Ishikawa (cell line): ENCODE measurements at regions not wholly inside any gene's neighbourhood (a gene's known extent, or its start where the extent isn't known, plus 50 kb on each side); places are given as distances from the start of the nearest gene placed in this dataset.

Source experiments
- CEBPB ChIP-seq: IDR thresholded peaks from 2 replicates; pipeline ENCODE4 v1.6.1; 2012
- CREB1 ChIP-seq: IDR thresholded peaks from 2 replicates; pipeline ENCODE4 v1.6.1; 2012; ENCODE audit warnings: low read depth
- EGR1 ChIP-seq: IDR thresholded peaks from 2 replicates; pipeline ENCODE4 v1.6.1; 2012
- EP300 ChIP-seq: IDR thresholded peaks from 2 replicates; pipeline ENCODE4 v1.6.1; 2012; ENCODE audit warnings: borderline replicate concordance
- FOXM1 ChIP-seq: IDR thresholded peaks from 2 replicates; pipeline ENCODE4 v1.6.1; 2012; ENCODE audit warnings: low read depth, borderline replicate concordance
- MAX ChIP-seq: IDR thresholded peaks from 2 replicates; pipeline ENCODE4 v1.6.1; 2012
- NFIC ChIP-seq: IDR thresholded peaks from 2 replicates; pipeline ENCODE4 v1.6.1; 2012
- RAD21 ChIP-seq: IDR thresholded peaks from 2 replicates; pipeline ENCODE4 v1.6.1; 2012; ENCODE audit warnings: low read depth
- REST ChIP-seq: IDR thresholded peaks from 2 replicates; pipeline ENCODE4 v1.6.1; 2012; ENCODE audit warnings: low read depth, mild to moderate bottlenecking
- TAF1 ChIP-seq: IDR thresholded peaks from 2 replicates; pipeline ENCODE4 v1.6.1; 2012; ENCODE audit warnings: low read depth, mild to moderate bottlenecking
- TCF12 ChIP-seq: IDR thresholded peaks from 2 replicates; pipeline ENCODE4 v1.6.1; 2012; ENCODE audit warnings: low read depth
- TEAD4 ChIP-seq: IDR thresholded peaks from 2 replicates; pipeline ENCODE4 v1.6.1; 2012
- USF1 ChIP-seq: IDR thresholded peaks from 2 replicates; pipeline ENCODE4 v1.6.1; 2012
- YY1 ChIP-seq: IDR thresholded peaks from 2 replicates; pipeline ENCODE4 v1.6.1; 2012; ENCODE audit warnings: low read depth
- ZBTB7A ChIP-seq: IDR thresholded peaks from 2 replicates; pipeline ENCODE4 v1.6.1; 2012; ENCODE audit warnings: low read depth

GRCh38 chr16:13803974-13804373 lies 116.0 kb upstream of the ERCC4 start:
- TF ChIP-seq NFIC: no peak
- no peak for TF ChIP-seq REST
- TF ChIP-seq MAX: no peak
- no peak for TF ChIP-seq RAD21
- TF ChIP-seq EGR1: no peak
- TF ChIP-seq YY1: no peak
- TF ChIP-seq ZBTB7A: no peak
- no peak for TF ChIP-seq CEBPB
- TF ChIP-seq TCF12: no peak
- TF ChIP-seq EP300: no peak
- TF ChIP-seq USF1: no peak
- no peak for TF ChIP-seq FOXM1
- no peak for TF ChIP-seq CREB1
- TF ChIP-seq TEAD4: no peak
- TF ChIP-seq TAF1: no peak

DNA sequence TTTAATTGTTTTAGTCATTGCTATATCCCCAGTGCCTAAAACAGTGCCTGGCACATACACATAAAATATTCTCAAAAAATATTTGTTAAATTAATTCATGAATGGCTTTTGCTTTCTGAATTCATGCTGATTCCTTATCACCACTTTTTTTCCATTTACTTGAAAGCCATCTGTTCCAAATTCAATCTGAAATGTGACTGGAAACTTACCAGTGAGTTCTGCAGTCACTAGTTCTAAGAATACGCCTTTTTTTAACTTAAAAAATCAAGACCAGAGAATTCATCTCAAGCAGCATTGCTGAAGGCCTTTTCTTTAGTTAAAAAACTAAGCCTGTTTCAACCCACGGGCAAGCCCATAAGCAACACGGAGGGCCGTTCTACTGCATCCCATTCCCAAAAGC lies 114.0 kb upstream of the ERCC4 start:
- TF ChIP-seq TEAD4 (no peak), TCF12 (no peak), CREB1 (no peak), ZBTB7A (no peak), USF1 (no peak), CEBPB (no peak), NFIC (no peak), RAD21 (no peak), TAF1 (no peak)

- no peak for TF ChIP-seq MAX
- no peak for TF ChIP-seq ZBTB7A
- no peak for TF ChIP-seq TCF12
- TF ChIP-seq USF1: no peak
- TF ChIP-seq TAF1: no peak
- TF ChIP-seq CREB1: no peak
- TF ChIP-seq EGR1: no peak
- no peak for TF ChIP-seq EP300
- no peak for TF ChIP-seq FOXM1
- no peak for TF ChIP-seq RAD21
These were observed 113.3 kb upstream of the ERCC4 start for GRCh38 chr16:13806671-13807070.

- TF ChIP-seq ZBTB7A (no peak), EP300 (no peak), MAX (no peak), YY1 (no peak), CEBPB (no peak), TCF12 (no peak), RAD21 (no peak), TAF1 (no peak), CREB1 (no peak), REST (no peak), FOXM1 (no peak), NFIC (no peak), EGR1 (no peak), TEAD4 (no peak), USF1 (no peak)
These were observed 111.9 kb upstream of the ERCC4 start for GRCh38 chr16:13808102-13808501.

GRCh38 chr16:13809765-13810164 lies 110.2 kb upstream of the ERCC4 start:
- TF ChIP-seq NFIC (no peak), EGR1 (no peak), CREB1 (no peak), CEBPB (no peak), EP300 (no peak), MAX (no peak), YY1 (no peak), FOXM1 (no peak), TEAD4 (no peak), ZBTB7A (no peak), TAF1 (no peak), RAD21 (no peak), REST (no peak), USF1 (no peak)
